Transverse colon (tissue), 4 donors: ENCODE measurements at regions not wholly inside any gene's neighbourhood (a gene's known extent, or its start where the extent isn't known, plus 50 kb on each side); places are given as distances from the start of the nearest gene placed in this dataset.

Experiments used
- DNase-seq: peaks from one replicate; pipeline ENCODE4 v3.0.0-alpha.2; 2019
- H3K27ac ChIP-seq, 4 donors: fragments of 200-600 bp; sonication (generic); 2 replicates each; pipeline ENCODE4 v1.5.1; 2016 to 2018; ENCODE audit warnings: inconsistent platforms in 4 of 4
- H3K27me3 ChIP-seq: fragments of 200-600 bp; sonication (generic); 2 replicates; pipeline ENCODE4 v1.5.1; 2017; ENCODE audit warnings: inconsistent platforms
- H3K36me3 ChIP-seq, 4 donors: fragments of 200-600 bp; sonication (generic); 2 replicates each; pipeline ENCODE4 v1.5.1; 2017 to 2019; ENCODE audit warnings: inconsistent platforms in 4 of 4
- H3K4me1 ChIP-seq, 4 donors: fragments of 200-600 bp; sonication (generic); 2 replicates each; pipeline ENCODE4 v1.5.1; 2017 to 2020; ENCODE audit warnings: inconsistent platforms in 4 of 4
- H3K4me3 ChIP-seq, 4 donors: fragments of 200-600 bp; sonication (generic); 1 replicate in 1 of 4; 2 replicates in 3 of 4; pipeline versions ENCODE4 v1.5.1 to v1.6.1; 2017 to 2019; ENCODE audit warnings: inconsistent platforms in 4 of 4
- H3K9me3 ChIP-seq, 2 donors: fragments of 200-600 bp; sonication (generic); 2 replicates each; pipeline ENCODE4 v1.5.1; 2017 to 2019; ENCODE audit warnings: inconsistent platforms in 2 of 2
- CTCF ChIP-seq, 5 experiments: fragments of 200-600 bp in 3 of 5; fragments of 450-650 bp in 2 of 5; sonication (generic) in 3 of 5; IDR thresholded peaks; 1 replicate in 2 of 5; 2 replicates in 3 of 5; pipeline ENCODE4 v1.5.1; 2016 to 2017; ENCODE audit warnings: antibody characterized with exemption in 5 of 5, inconsistent platforms in 3 of 5, mild to moderate bottlenecking in 2 of 5, moderate library complexity in 1 of 5
- EP300 ChIP-seq: sonication (generic); formaldehyde crosslinking; IDR thresholded peaks from one replicate; pipeline ENCODE4 v1.6.1; 2017; ENCODE audit warnings: antibody characterized with exemption, low read depth
- POLR2A ChIP-seq: fragments of 450-650 bp; IDR thresholded peaks from one replicate; pipeline ENCODE4 v1.6.1; 2016; ENCODE audit warnings: antibody characterized with exemption, mild to moderate bottlenecking, moderate library complexity
- POLR2AphosphoS5 ChIP-seq, 3 donors: sonication (generic); formaldehyde crosslinking; IDR thresholded peaks; one replicate each; pipeline ENCODE4 v1.6.1; 2016; ENCODE audit warnings: antibody characterized with exemption in 3 of 3
- WGBS, 2 donors: methylation state at CpG; one replicate each; pipeline ENCODE4 v1.1.5; 2018; ENCODE audit warnings: low coverage in 1 of 2; 5-methylcytosine and 5-hydroxymethylcytosine counted together
- in situ Hi-C, 4 donors: fragments of 200-750 bp; cut with MboI; loops; one replicate each; pipeline versions ENCODE4 v1.15.0 to v1.15.1; 2017; ENCODE audit warnings: low sequenced_read_pairs in 3 of 4, low pct_ligation_motif_present in 1 of 4, low pct_unique_long_range_greater_than_20kb in 1 of 4
- intact Hi-C: fragments of 100-400 bp; cut with DNase I; formaldehyde crosslinking; loops from one replicate; pipeline ENCODE4 v1.15.1; 2023; ENCODE audit warnings: low total_unique reads

- intact Hi-C loops, result no loop called here
- TF ChIP-seq CTCF (IDR thresholded peaks at IDR 0.05), result no peak
- no peak for TF ChIP-seq POLR2AphosphoS5 (IDR thresholded peaks at IDR 0.05)
- TF ChIP-seq EP300, result no peak
- no peak for TF ChIP-seq POLR2A
- WGBS, 2 donors, result 48 to 50% methylated on average over 3 of the region's 3 CpGs
- Histone ChIP-seq H3K36me3 (no peaks in the 10 kb centered on the region), H3K4me3 (peak overlapping the region in 1 of 4 donors; percentile 8), H3K4me1 (no peaks in the 10 kb centered on the region), H3K27me3 (no peaks in the 10 kb centered on the region), H3K9me3 (no peaks in the 10 kb centered on the region), H3K27ac (no peak overlapping the region)
- no peak for DNase-seq
- in situ Hi-C loops, result no loop called here
Measured at GRCh38 chr1:189350983-189351616, 1126.6 kb downstream of the BRINP3 start.

GRCh38 chr1:189351960-189352359 lies 1125.7 kb downstream of the BRINP3 start:
- H3K27me3 ChIP-seq, result no peaks in the 10 kb centered on the region
- no peaks in the 10 kb centered on the region for H3K4me1 ChIP-seq
- no peak for DNase-seq
- H3K27ac ChIP-seq, result no peak overlapping the region
- WGBS, 2 donors, result 26 to 83% methylated on average over 1 of the region's 1 CpG
- no peaks in the 10 kb centered on the region for H3K9me3 ChIP-seq
- TF ChIP-seq EP300 (no peak), POLR2AphosphoS5 (IDR thresholded peaks at IDR 0.05) (no peak), POLR2A (no peak), CTCF (IDR thresholded peaks at IDR 0.05) (no peak)
- intact Hi-C loops (no loop called here), in situ Hi-C loops (no loop called here)
- no peak overlapping the region for H3K4me3 ChIP-seq
- H3K36me3 ChIP-seq, result no peaks in the 10 kb centered on the region

GRCh38 chr1:189356206-189356605 lies 1121.5 kb downstream of the BRINP3 start:
- Histone ChIP-seq H3K27me3 (no peaks in the 10 kb centered on the region), H3K9me3 (no peaks in the 10 kb centered on the region), H3K27ac (no peak overlapping the region), H3K4me1 (no peaks in the 10 kb centered on the region), H3K4me3 (no peak overlapping the region), H3K36me3 (no peaks in the 10 kb centered on the region)
- no peak for DNase-seq
- in situ Hi-C loops (no loop called here), intact Hi-C loops (no loop called here)
- TF ChIP-seq EP300 (no peak), CTCF (IDR thresholded peaks at IDR 0.05) (no peak)

- intact Hi-C loops (no loop called here), in situ Hi-C loops (no loop called here)
- TF ChIP-seq POLR2A (no peak), EP300 (no peak), POLR2AphosphoS5 (IDR thresholded peaks at IDR 0.05) (no peak), CTCF (IDR thresholded peaks at IDR 0.05) (no peak)
- Histone ChIP-seq H3K36me3 (no peaks in the 10 kb centered on the region), H3K4me3 (no peak overlapping the region), H3K4me1 (no peaks in the 10 kb centered on the region), H3K27me3 (no peaks in the 10 kb centered on the region), H3K27ac (peak overlapping the region in 1 of 4 donors; percentile 13), H3K9me3 (no peaks in the 10 kb centered on the region)
- no peak for DNase-seq
- WGBS, 2 donors, result 49% methylated on average over 1 of the region's 1 CpG; no CpG with 5 or more reads in 1 of the 2 donors
Measured at GRCh38 chr1:189357317-189357716, 1120.3 kb downstream of the BRINP3 start.
